T-helper 2 cell treated with Interferon-gamma antibody and Interleukin-4, amounts not matched to agents 100 ng/mL and 5 ng/mL, for 36 hours (primary cell): ENCODE measurements at regions not wholly inside any gene's neighbourhood (a gene's known extent, or its start where the extent isn't known, plus 50 kb on each side); places are given as distances from the start of the nearest gene placed in this dataset.

Experiments used
- intact Hi-C: fragments of 100-400 bp; cut with micrococcal nuclease; formaldehyde crosslinking; loops from one replicate; pipeline ENCODE4 v1.15.1; 2023

DNA sequence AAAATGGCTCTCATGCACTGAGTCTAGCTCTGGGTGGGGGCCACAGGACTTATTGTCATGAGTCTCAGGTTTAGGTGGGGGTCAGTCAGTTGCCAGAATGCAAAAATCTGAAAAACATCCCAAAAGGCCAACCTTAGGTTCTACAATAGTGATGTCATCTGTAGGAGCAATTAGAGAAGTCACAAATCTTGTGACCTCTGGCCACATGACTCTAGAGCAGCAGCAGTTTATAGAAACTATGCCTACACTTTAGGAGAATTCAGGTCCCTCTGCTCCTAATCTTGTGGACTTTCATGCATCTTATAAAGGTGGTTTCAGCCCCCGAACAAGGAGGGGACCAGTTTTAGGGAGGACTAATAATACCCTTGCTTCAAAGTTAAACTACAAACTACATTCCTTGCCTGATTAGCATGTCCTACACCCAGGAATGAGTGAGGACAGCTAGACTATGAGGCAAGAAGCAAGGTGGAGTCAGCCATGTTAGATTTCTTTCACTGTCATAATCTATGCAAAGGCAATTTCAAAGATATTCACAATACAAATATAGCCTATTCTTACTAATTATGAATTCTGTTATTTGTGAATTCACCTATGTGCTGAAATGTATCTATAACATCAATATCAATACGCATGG is 123.5 kb upstream of the ADCY1 start:
- intact Hi-C loops, result no loop called here

GRCh38 chr7:45451342-45452035 is 122.7 kb upstream of the ADCY1 start:
- intact Hi-C loops, result no loop called here

DNA sequence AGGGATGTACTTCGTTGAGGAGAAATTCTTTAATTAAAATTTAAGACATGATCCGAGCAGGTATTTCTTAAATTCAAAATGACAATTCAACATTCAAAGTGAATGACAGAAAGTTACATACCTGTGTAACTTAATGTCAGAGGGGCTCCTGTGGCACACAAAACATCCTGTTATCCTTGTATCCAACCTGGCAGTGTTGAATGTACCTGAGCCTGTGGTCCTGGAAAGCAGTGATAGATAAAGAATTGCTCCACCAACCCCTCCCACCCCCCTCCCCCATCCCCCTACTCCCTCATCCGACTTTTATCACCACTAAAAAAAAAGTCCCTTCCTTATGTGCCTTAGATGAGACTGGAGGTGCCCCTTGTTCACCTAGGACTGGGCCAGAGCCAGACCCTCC is 119.4 kb upstream of the ADCY1 start:
- intact Hi-C loops, result no loop called here

DNA sequence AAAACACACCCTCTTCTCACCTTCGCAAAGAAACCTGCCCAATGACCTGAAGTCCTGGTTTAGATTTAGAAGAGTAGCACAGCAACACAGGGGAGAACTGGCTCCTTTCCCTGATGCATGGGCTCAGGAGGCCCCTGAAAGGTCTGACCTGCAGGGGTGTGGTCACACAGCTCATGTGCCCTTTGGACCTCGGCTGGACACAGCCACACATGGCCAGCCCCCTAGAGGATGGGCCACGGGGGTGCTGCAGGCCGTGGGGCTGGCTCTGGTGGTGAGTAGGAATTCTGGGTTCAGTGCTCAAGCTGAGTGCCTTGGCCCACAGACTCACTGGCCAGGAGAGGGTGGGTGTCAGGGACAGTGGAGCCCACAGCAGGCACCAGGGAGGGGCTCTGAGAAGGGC is 118.5 kb upstream of the ADCY1 start:
- intact Hi-C loops, result no loop called here

- intact Hi-C loops, result no loop called here
Measured at GRCh38 chr7:45456105-45456504, 118.1 kb upstream of the ADCY1 start.

- intact Hi-C loops, result no loop called here
Measured at GRCh38 chr7:45456747-45457524, 117.2 kb upstream of the ADCY1 start.

- intact Hi-C loops, result no loop called here
Measured at GRCh38 chr7:45457591-45457990, 116.6 kb upstream of the ADCY1 start.

DNA sequence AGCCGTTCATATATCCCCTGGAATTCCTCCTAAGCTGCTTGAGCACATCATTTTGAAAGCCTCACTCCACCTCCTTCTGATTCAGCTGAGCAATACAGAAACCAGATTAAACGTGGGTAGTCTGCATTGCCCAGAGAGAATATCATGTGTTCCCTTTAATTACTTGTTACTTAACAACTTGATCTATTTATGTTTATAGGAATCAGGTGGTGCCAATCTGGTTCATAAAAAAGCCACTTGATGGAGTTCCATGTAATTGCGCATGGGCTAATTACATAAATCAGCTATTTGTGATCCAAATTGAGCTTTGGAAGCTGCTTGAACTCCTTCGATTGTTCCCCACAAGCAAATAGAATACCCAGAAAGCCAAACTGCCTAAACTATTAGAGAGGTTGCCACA is 114.7 kb upstream of the ADCY1 start:
- intact Hi-C loops, result no loop called here

- intact Hi-C loops, result no loop called here
Measured at GRCh38 chr7:45460379-45460778, 113.8 kb upstream of the ADCY1 start.

- intact Hi-C loops, result no loop called here
Measured at GRCh38 chr7:45461026-45461425, 113.1 kb upstream of the ADCY1 start.

- intact Hi-C loops, result no loop called here
Measured at GRCh38 chr7:45469103-45469502, 105.1 kb upstream of the ADCY1 start.

DNA sequence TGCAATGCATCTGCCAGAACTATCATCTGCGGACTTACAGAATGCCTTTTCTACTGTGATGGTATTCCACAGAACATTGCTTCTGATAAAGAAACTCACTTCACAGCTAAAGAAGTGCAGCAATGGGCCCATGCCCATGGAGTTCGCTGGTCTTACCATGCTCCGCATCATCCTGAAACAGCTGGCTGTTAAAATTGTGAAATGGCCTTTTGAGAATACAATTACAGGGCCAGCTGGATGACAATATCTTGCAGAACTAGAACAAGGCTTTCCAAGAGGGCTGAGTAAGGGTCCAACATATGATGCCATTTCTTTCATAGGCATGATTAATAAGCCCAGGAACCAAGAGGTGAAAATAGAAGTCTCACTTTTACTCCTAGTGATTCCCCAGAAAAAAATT is 104.1 kb upstream of the ADCY1 start:
- intact Hi-C loops, result no loop called here

GRCh38 chr7:45479781-45480180 is 94.4 kb upstream of the ADCY1 start:
- intact Hi-C loops, result no loop called here

DNA sequence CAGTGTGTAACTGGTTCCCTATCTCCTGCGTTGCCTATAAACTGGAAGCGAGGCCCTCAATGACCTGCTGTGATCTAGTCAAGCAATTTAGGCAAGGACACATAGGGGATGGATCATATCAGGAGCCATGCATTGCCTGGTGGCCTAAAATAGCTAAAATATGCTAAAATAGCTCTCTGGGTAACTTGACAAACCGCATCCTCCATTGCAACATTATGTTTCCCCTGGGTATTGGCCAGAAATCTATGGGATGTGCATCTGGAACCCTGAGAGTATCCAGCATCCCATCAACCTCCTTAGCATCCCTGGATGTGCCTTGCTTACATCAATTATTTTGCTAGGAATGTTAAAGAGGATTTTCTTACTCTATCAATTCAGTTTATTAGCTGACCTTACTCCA is 91.7 kb upstream of the ADCY1 start:
- intact Hi-C loops, result no loop called here

- intact Hi-C loops, result no loop called here
Measured at GRCh38 chr7:45484094-45484493, 90.1 kb upstream of the ADCY1 start.

GRCh38 chr7:45486575-45486974 is 87.6 kb upstream of the ADCY1 start:
- intact Hi-C loops, result no loop called here

GRCh38 chr7:45494885-45495284 is 79.3 kb upstream of the ADCY1 start:
- intact Hi-C loops, result no loop called here

DNA sequence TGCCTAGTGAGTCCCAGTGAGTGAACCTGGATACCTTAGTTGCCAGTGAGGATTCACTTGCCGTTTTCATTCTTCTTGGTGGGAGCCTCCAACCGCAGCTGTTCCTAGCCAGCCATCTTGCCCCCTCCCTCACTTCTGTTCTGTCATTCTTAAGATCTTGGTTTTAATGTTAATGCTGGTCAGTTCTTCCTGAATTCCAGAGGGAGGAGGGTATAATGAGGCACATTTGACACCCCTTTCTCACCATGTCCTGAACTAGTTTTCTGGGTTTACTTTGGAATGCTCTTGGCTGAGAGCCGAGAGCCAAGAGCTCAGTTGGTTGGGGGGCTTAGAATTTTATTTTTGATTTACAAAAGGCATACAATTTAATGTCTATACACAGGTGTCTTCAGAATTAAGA is 78.5 kb upstream of the ADCY1 start:
- intact Hi-C loops, result no loop called here

GRCh38 chr7:45500257-45500656 is 73.9 kb upstream of the ADCY1 start:
- intact Hi-C loops, result no loop called here

- intact Hi-C loops, result no loop called here
Measured at GRCh38 chr7:45501791-45502190, 72.4 kb upstream of the ADCY1 start.

DNA sequence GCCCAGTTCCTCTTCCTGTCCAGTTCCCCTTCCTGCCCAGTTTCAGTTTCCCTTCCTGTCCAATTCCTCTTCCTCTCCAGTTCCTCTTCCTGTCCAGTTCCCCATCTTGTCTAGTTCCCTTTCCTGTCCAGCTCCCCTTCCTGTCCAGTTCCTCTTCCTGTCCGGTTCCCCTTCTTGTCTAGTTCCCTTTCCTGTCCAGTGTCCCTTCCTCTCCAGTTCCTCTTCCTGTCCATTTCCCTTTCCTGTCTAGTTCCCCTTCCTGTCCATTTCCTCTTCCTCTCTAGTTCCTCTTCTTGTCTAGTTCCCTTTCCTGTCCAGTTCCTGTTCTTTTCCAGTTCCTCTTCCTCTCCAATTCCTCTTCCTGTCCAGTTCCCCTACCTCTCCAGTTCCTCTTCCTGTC is 68.1 kb upstream of the ADCY1 start:
- intact Hi-C loops, result no loop called here

GRCh38 chr7:45509222-45509621 is 64.9 kb upstream of the ADCY1 start:
- intact Hi-C loops, result no loop called here
